ENCODE measurements at regions not wholly inside any gene's neighbourhood (a gene's known extent, or its start where the extent isn't known, plus 50 kb on each side); places are given as distances from the start of the nearest gene placed in this dataset.

- no peak for TF ChIP-seq TAF1 (IDR thresholded peaks at IDR 0.05; ENCODE audit: borderline replicate concordance, low read depth, low read length)
- TF ChIP-seq POLR2AphosphoS5 (IDR thresholded peaks at IDR 0.05; ENCODE audit: low read length) = no peak
Observed at GRCh38 chr6:66561479-66561878, 854.5 kb upstream of the EYS start.
